HG02763 (cell line): ENCODE measurements at regions not wholly inside any gene's neighbourhood (a gene's known extent, or its start where the extent isn't known, plus 50 kb on each side); places are given as distances from the start of the nearest gene placed in this dataset.
"Not testable (repeated sequence)": the region's sequence is repeated elsewhere in the genome, so short reads cannot be mapped to it uniquely, and the experiment has no call there.

Experiments
- ATAC-seq: cut with Tn5 transposase; IDR thresholded peaks from one replicate; pipeline ENCODE4 v1.9.1; 2021; ENCODE audit warnings: mild to moderate bottlenecking, moderate library complexity; ENCODE audit not compliant: unreplicated experiment

DNA sequence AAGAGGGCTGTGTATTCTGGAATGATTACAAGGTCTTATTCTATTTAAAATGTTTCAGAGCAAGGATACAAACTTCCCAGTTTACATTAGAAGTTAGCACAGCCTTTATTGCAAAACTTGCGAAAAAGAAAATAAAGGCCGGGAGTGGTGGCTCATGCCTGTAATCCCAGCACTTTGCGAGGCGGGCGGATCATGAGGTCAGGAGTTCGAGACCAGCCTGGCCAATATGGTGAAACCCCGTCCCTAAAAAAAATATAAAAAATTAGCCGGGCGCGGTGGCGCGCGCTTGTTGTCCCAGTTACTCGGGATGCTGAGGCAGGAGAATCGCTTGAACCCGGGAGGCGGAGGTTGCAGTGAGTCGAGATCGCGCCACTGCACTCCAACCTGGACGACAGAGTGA is 87.1 kb downstream of the TRIM27 start:
- not testable (repeated sequence) for ATAC-seq

DNA sequence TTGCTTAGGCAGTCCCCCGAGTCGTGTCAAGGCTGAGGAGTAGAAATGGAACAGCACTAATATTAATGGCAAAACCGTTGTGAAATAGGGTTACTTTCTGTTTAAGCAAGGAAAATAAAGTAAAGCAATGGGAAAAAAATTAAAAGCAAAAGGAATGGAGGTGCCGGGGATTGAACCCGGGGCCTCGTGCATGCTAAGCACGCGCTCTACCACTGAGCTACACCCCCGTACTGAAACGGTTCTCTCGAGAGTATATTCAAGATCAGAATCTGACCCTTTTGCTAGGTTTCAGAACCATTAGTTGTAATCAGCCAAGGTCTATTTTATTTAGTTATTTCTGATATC is 85.5 kb downstream of the TRIM27 start:
- ATAC-seq: peak; percentile 43

DNA sequence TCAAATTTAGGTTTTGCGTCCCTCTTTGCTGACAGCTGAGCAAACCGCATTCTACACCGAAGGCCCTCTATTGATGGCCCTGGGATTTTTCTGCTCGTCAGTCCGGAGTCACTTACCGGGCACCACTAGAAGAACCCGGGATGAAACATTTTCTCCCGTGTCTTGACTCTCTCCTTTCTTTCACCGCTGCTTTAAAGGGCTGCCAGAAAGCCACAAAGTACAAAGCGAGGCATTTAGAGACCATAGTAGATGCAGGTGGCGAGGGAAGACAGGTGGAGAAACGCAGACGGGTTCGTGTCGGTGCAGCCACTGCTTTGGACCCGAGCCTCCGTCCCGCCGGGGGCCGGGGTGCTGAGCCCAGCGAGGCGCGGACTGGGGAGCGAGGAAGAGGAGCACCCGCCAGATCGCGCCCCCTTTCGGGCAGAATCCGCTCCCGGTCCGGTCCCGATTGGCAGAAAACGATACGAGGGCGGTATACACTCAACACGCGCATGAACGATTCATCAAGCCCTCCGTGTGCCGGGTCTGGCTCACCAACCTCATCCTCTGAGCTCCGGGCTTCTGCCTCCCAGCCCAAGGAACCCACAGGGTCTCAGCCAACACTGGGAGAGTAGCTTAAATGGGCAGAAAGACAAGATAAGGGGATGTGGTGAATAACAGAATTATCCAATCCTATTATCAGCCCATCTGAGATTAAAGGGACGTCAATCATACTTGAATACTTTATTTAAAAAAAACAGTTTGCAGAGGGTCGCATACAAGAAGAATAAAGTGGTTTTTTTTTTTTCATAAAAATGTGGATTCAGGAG is 84.9 kb downstream of the TRIM27 start:
- ATAC-seq: peak; percentile 60

DNA sequence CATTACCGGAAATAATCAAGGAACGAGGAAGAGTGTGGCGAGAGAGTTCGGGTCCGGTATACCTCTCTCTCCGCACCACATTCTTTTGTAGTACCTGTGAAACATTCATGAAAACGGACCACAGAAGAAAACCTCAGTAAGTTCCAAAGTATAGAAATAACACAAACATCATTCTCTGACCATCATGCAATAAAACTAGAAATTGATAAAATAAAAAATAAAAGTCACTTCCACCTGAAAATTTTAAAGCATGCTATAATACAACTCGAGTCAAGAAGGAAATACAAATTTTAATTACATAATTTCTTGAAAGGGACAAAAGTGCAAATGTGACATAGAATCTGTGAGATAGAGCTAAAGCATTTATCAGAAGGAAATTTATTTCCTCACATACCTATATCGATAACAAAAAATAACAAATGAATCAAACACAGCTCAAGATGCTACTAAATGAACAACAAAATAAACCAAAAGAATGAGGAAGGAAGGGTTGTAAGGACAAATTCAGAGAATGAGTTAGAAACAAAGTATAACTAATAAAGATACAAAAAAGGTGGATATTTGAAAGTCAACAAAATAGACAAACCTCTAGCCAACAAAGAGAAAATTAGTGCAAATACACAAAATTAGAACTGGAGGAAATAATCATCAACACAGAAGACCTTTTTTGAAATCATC is 84.2 kb downstream of the TRIM27 start:
- ATAC-seq: no peak

DNA sequence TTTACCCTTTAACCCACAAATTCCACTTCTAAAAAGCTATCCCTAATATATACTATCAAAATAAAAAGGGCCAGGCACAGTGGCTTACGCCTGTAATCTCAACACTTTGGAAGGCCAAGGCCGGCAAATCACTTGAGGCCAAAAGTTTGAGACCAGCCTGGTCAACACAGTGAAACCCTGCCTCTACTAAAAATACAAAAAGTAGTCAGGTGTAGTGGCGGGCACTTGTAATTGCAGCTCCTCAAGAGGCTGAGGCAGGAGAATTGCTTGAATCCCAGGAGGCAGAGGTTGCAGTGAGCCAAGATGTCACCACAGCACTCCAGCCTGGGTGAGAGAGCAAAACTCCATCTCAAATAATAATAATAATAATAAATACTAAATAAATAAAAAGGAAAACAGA is 82.5 kb downstream of the TRIM27 start:
- ATAC-seq: no peak

DNA sequence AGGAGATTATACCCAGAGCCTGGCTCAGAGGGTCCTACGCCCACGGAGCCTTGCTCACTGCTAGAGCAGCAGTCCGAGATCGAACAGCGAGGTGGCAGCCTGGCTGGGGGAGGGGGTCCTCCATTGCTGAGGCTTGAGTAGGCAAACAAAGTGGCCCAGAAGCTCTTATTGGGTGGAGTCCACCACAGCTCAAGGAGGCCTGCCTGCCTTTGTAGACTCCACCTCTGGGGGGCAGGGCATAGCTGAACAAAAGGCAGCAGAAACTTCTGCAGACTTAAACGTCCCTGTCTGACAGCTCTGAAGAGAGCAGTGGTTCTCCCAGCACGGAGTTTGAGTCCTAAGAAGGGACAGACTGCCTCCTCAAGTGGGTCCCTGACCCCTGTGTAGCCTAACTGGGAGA is 75.0 kb downstream of the TRIM27 start:
- ATAC-seq: not testable (repeated sequence)
